GM12878 (cell line): ENCODE measurements at regions not wholly inside any gene's neighbourhood (a gene's known extent, or its start where the extent isn't known, plus 50 kb on each side); places are given as distances from the start of the nearest gene placed in this dataset.

Experiments used
- ZNF217 ChIP-seq: fragments of 450-650 bp; IDR thresholded peaks from 2 replicates; pipeline ENCODE4 v1.6.1; 2017; ENCODE audit warnings: antibody characterized with exemption, mild to moderate bottlenecking
- TF ChIP-seq, protein P1 (sequence below): fragments of 450-650 bp; IDR thresholded peaks from 2 replicates; pipeline ENCODE4 v1.6.1; 2017; ENCODE audit warnings: mild to moderate bottlenecking, moderate library complexity

DNA sequence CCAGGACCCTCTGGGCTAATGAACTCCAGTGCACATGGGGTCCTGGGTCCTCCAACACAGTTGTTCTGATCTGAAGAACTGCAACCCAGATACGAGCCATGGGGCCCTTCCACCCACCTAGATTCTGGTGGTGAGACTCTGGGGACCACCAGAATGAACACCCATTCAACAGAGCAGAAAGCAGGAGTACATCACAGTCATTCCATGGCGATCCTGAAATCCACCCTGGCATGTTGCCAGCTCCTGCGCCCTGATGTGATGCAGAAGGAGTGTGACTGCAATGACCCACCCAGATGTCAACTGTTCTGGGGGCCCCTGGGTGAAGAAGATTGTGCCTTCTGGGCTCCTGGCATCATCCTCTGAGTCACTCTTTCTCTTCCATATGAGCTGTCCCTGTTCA, 211.6 kb downstream of the KIF26A start:
- TF ChIP-seq, protein P1, sequence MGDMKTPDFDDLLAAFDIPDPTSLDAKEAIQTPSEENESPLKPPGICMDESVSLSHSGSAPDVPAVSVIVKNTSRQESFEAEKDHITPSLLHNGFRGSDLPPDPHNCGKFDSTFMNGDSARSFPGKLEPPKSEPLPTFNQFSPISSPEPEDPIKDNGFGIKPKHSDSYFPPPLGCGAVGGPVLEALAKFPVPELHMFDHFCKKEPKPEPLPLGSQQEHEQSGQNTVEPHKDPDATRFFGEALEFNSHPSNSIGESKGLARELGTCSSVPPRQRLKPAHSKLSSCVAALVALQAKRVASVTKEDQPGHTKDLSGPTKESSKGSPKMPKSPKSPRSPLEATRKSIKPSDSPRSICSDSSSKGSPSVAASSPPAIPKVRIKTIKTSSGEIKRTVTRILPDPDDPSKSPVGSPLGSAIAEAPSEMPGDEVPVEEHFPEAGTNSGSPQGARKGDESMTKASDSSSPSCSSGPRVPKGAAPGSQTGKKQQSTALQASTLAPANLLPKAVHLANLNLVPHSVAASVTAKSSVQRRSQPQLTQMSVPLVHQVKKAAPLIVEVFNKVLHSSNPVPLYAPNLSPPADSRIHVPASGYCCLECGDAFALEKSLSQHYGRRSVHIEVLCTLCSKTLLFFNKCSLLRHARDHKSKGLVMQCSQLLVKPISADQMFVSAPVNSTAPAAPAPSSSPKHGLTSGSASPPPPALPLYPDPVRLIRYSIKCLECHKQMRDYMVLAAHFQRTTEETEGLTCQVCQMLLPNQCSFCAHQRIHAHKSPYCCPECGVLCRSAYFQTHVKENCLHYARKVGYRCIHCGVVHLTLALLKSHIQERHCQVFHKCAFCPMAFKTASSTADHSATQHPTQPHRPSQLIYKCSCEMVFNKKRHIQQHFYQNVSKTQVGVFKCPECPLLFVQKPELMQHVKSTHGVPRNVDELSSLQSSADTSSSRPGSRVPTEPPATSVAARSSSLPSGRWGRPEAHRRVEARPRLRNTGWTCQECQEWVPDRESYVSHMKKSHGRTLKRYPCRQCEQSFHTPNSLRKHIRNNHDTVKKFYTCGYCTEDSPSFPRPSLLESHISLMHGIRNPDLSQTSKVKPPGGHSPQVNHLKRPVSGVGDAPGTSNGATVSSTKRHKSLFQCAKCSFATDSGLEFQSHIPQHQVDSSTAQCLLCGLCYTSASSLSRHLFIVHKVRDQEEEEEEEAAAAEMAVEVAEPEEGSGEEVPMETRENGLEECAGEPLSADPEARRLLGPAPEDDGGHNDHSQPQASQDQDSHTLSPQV: no peak
- no peak for TF ChIP-seq ZNF217
